Tibial nerve (tissue), 4 donors: ENCODE measurements at regions not wholly inside any gene's neighbourhood (a gene's known extent, or its start where the extent isn't known, plus 50 kb on each side); places are given as distances from the start of the nearest gene placed in this dataset.

Source experiments
- DNase-seq, 2 donors: peaks; one replicate each; pipeline ENCODE4 v3.0.0-alpha.2; 2019; ENCODE audit warnings: low spot score in 2 of 2
- H3K27ac ChIP-seq, 4 donors: fragments of 200-600 bp; sonication (generic) in 3 of 4; one replicate each; pipeline ENCODE4 v1.5.1; 2017 to 2019; ENCODE audit warnings: mild to moderate bottlenecking in 1 of 4
- H3K27me3 ChIP-seq, 2 donors: fragments of 200-600 bp; sonication (generic) in 1 of 2; one replicate each; pipeline versions ENCODE4 v1.5.1 to v1.6.0; 2017 to 2019
- H3K36me3 ChIP-seq, 3 donors: fragments of 200-600 bp; sonication (generic); one replicate each; pipeline ENCODE4 v1.5.1; 2018 to 2019
- H3K4me1 ChIP-seq, 4 donors: fragments of 200-600 bp; sonication (generic) in 3 of 4; one replicate each; pipeline ENCODE4 v1.5.1; 2017 to 2019
- H3K4me3 ChIP-seq, 4 donors: fragments of 200-600 bp; sonication (generic) in 3 of 4; one replicate each; pipeline ENCODE4 v1.5.1; 2017 to 2019; ENCODE audit warnings: mild to moderate bottlenecking in 1 of 4, moderate library complexity in 1 of 4
- H3K9me3 ChIP-seq, 4 donors: fragments of 200-600 bp; sonication (generic) in 3 of 4; one replicate each; pipeline ENCODE4 v1.5.1; 2017 to 2019
- EP300 ChIP-seq, 2 donors: sonication (generic); formaldehyde crosslinking; IDR thresholded peaks; one replicate each; pipeline ENCODE4 v1.6.1; 2017; ENCODE audit warnings: antibody characterized with exemption in 2 of 2, mild to moderate bottlenecking in 1 of 2
- POLR2A ChIP-seq, 2 donors: fragments of 450-650 bp; IDR thresholded peaks; one replicate each; pipeline ENCODE4 v1.6.1; 2017; ENCODE audit warnings: antibody characterized with exemption in 2 of 2, mild to moderate bottlenecking in 2 of 2, moderate library complexity in 2 of 2
- WGBS, 2 donors: methylation state at CpG; one replicate each; pipeline ENCODE4 v1.1.5; 2018; 5-methylcytosine and 5-hydroxymethylcytosine counted together
- TF ChIP-seq, protein P1 (sequence below), 5 experiments: fragments of 200-600 bp in 3 of 5; fragments of 450-650 bp in 2 of 5; sonication (generic) in 3 of 5; IDR thresholded peaks; one replicate each; pipeline ENCODE4 v1.5.1; 2016 to 2019; ENCODE audit warnings: antibody characterized with exemption in 5 of 5, mild to moderate bottlenecking in 3 of 5, moderate library complexity in 2 of 5

DNA sequence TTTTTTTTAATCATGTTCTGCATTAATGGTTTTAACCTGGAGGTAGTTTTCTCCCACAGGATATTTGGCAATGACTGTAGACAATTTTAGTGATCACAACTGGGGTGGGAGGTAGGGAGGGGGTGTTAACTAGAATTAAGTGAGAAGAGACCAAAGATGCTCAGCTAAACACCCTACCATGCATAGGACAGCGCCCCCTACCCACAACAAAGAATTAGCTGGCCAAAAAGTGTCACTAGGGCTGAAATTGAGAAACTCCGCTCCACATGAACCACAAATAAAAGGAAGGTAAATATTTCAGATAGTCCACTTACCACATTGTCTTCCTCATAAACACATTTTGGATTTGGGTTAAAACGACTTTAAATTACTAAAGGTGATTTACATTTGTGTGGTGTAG is 942.6 kb downstream of the SUCLG1 start:
- Histone ChIP-seq H3K27me3 (no peaks in the 10 kb centered on the region), H3K36me3 (no peaks in the 10 kb centered on the region), H3K4me3 (no peak overlapping the region), H3K27ac (no peak overlapping the region), H3K4me1 (no peaks in the 10 kb centered on the region), H3K9me3 (peaks cover 0 to 8% (median 0%) of the 10 kb centered on the region in 4 donors)
- WGBS, 2 donors: 54 to 69% methylated on average over 3 of the region's 3 CpGs
- DNase-seq: no peak
- TF ChIP-seq, protein P1, sequence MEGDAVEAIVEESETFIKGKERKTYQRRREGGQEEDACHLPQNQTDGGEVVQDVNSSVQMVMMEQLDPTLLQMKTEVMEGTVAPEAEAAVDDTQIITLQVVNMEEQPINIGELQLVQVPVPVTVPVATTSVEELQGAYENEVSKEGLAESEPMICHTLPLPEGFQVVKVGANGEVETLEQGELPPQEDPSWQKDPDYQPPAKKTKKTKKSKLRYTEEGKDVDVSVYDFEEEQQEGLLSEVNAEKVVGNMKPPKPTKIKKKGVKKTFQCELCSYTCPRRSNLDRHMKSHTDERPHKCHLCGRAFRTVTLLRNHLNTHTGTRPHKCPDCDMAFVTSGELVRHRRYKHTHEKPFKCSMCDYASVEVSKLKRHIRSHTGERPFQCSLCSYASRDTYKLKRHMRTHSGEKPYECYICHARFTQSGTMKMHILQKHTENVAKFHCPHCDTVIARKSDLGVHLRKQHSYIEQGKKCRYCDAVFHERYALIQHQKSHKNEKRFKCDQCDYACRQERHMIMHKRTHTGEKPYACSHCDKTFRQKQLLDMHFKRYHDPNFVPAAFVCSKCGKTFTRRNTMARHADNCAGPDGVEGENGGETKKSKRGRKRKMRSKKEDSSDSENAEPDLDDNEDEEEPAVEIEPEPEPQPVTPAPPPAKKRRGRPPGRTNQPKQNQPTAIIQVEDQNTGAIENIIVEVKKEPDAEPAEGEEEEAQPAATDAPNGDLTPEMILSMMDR (IDR thresholded peaks at IDR 0.05): no peak
- no peak for TF ChIP-seq EP300 (IDR thresholded peaks at IDR 0.05)
- no peak for TF ChIP-seq POLR2A (IDR thresholded peaks at IDR 0.05)

DNA sequence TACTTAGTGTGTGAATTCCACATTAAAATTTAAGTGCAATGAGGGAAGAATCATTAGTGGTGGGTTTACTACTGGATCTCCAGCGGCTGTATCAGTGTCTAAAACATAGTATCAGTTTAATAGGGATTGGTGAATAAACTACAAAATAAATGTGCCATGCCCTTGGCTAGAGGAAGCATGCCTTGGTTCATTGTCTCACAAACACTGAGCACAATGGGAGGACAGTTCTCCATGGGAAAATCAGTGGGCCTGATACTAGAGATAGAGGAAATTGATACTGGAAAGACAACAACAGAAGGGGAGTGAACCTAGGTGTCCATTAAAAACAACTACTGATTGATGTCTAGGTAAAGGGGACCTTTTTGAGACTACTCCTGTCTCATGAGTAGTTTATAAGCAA is 971.6 kb downstream of the SUCLG1 start:
- 81 to 91% methylated on average over 1 of the region's 1 CpG for WGBS, 2 donors
- no peak overlapping the region for H3K4me3 ChIP-seq
- H3K27ac ChIP-seq: no peak overlapping the region
- no peak for DNase-seq
- no peaks in the 10 kb centered on the region for H3K27me3 ChIP-seq
- no peaks in the 10 kb centered on the region for H3K36me3 ChIP-seq
- H3K4me1 ChIP-seq: no peaks in the 10 kb centered on the region
- TF ChIP-seq EP300 (IDR thresholded peaks at IDR 0.05) (no peak), POLR2A (IDR thresholded peaks at IDR 0.05) (no peak)
- TF ChIP-seq, protein P1 (IDR thresholded peaks at IDR 0.05): no peak
- no peaks in the 10 kb centered on the region for H3K9me3 ChIP-seq

DNA sequence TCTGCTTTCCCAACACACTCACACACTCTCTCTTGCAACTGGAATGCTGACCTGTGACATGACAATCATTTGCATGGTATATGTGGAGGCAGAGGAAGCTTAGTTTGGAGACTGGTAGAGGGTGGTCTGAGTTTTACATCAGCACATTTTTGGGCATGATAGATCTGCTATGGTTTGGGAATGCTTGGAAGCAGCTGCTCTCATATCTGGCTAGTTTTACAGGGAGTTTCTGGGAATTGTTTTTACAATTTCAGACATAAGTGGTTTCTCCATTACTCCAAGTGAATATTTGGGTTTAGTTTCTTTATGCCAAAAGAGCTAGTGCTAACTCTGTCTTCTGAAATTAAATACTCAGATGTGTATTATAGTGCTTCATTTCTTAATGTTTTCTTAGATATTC is 977.6 kb downstream of the SUCLG1 start:
- DNase-seq: no peak

DNA sequence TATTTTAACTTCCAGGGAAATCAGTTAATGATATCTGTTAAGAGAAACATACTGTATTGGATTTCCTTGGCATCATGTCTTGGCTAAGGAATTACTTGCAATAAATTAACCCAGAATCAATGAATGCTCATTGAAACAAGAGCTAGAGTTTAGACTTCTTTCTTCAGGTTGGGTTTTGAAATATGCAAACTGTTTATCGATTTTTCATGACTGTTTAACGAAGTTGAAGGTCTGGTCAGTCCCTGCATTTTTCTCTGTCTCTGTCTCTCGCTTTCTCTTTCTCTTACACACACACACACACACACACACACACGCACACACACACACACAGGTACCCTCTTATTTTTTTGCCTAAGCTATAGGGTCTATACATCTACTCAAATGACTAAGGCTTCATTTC is 981.0 kb downstream of the SUCLG1 start:
- no peaks in the 10 kb centered on the region for H3K4me1 ChIP-seq
- no peak for DNase-seq
- H3K9me3 ChIP-seq: no peaks in the 10 kb centered on the region
- 76 to 86% methylated on average over 4 of the region's 4 CpGs for WGBS, 2 donors
- no peaks in the 10 kb centered on the region for H3K27me3 ChIP-seq
- H3K4me3 ChIP-seq: no peak overlapping the region
- H3K36me3 ChIP-seq: no peaks in the 10 kb centered on the region
- no peak for TF ChIP-seq POLR2A (IDR thresholded peaks at IDR 0.05)
- TF ChIP-seq, protein P1 (IDR thresholded peaks at IDR 0.05): no peak
- H3K27ac ChIP-seq: no peak overlapping the region

More for the DNA sequence above, 977.6 kb downstream of the SUCLG1 start:
- H3K4me1 ChIP-seq: no peaks in the 10 kb centered on the region
- H3K36me3 ChIP-seq: no peaks in the 10 kb centered on the region
- TF ChIP-seq, protein P1 (IDR thresholded peaks at IDR 0.05): no peak
- TF ChIP-seq POLR2A (IDR thresholded peaks at IDR 0.05) (no peak), EP300 (IDR thresholded peaks at IDR 0.05) (no peak)
- H3K4me3 ChIP-seq: no peak overlapping the region
- no peak overlapping the region for H3K27ac ChIP-seq
- H3K9me3 ChIP-seq: no peaks in the 10 kb centered on the region
- no peaks in the 10 kb centered on the region for H3K27me3 ChIP-seq

DNA sequence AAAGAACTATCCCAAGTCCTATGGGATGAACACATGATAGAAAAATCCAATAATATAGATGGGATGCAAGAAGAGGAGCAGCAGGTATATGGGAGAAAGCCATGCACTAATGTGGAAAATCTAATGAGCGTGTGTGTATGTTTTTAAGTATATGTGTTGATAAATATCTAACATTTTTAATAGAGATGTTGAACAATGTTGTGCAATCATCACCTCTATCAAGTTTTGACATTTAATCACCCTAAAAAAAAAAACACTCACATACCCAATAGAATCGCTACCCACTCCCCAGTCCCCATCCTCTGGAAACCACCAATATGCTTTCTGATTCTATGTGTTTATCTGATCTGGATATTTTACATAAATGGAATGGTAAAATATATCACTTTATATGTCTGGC is 983.7 kb downstream of the SUCLG1 start:
- H3K27me3 ChIP-seq: no peaks in the 10 kb centered on the region
- TF ChIP-seq EP300 (IDR thresholded peaks at IDR 0.05) (no peak), POLR2A (IDR thresholded peaks at IDR 0.05) (no peak)
- TF ChIP-seq, protein P1 (IDR thresholded peaks at IDR 0.05): no peak
- H3K9me3 ChIP-seq: no peaks in the 10 kb centered on the region
- H3K4me3 ChIP-seq: no peak overlapping the region
- H3K36me3 ChIP-seq: no peaks in the 10 kb centered on the region
- no peaks in the 10 kb centered on the region for H3K4me1 ChIP-seq
- no peak for DNase-seq
- H3K27ac ChIP-seq: no peak overlapping the region
- WGBS, 2 donors: 93 to 94% methylated on average over 2 of the region's 2 CpGs
